HG03060 (cell line): ENCODE measurements at regions not wholly inside any gene's neighbourhood (a gene's known extent, or its start where the extent isn't known, plus 50 kb on each side); places are given as distances from the start of the nearest gene placed in this dataset.
A peak's percentile ranks its signal among the peaks of the same experiment; 100 is the strongest.

ENCODE experiments used
- ATAC-seq: cut with Tn5 transposase; IDR thresholded peaks from one replicate; pipeline ENCODE4 v1.9.1; 2021; ENCODE audit warnings: low read depth, moderate number of reproducible peaks; ENCODE audit not compliant: unreplicated experiment

- no peak for ATAC-seq
Observed at GRCh38 chr3:187618722-187619121, 51.5 kb downstream of the SST start.

- ATAC-seq, result no peak
Observed at GRCh38 chr3:187617213-187617612, 53.0 kb downstream of the SST start.

DNA sequence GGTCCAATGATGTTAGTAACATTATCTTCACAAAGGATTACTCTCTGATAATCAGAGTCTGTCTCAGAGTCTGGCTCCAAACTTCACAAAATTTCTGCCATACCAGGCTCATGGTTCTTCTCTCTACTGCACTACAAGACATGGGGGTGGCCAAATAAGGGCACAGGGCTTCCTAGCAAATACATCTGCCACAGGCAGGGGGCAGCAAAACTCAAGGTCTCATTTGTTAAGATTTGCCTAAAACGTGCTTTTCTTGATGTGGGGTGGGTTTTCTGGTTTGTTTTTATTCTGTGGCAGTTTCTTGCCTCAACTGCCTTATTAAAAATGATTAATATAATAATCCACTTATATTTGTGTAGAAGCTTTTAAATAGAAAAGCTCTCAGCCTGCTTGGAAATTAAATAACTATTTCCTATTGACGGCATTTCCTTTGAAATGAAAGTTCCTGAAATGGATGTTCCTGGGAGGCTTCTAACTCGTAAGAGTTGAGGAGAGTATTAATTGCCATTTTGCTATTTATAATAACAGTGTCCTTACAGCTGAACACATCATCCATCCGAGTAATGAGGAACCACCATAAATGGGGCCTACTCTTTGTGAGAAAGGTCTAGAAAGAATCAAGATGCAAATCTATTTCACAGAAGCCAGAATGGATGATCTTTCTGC lies 53.8 kb downstream of the SST start:
- ATAC-seq, result peak; percentile 73

GRCh38 chr3:187615630-187616029 lies 54.6 kb downstream of the SST start:
- ATAC-seq, result no peak

GRCh38 chr3:187612656-187613055 lies 57.5 kb downstream of the SST start:
- no peak for ATAC-seq

- ATAC-seq, result no peak
Observed at GRCh38 chr3:187610981-187611511, 59.1 kb downstream of the SST start.

- ATAC-seq, result no peak
Observed at GRCh38 chr3:187594272-187594671, 75.9 kb downstream of the SST start.

DNA sequence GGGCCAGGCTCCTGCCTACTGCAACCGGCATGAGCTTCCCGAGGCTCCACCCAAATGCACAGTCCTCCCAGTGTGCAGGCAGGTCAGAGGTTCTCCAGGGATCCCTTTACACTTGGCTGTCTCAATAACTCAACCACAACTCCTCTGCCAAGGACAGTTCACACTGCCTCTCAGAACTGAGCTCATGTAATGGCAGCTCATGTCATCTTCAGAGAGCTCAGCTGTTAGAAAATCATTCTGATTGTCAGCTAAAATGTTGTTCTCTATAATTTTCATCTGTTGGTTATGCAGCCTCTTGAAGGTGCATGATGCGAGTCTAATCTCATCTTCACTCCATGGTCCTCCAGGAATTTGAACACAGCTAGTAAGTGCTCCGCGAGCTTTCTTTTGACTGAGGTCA lies 76.7 kb downstream of the SST start:
- ATAC-seq, result no peak

GRCh38 chr3:187590861-187591576 lies 79.2 kb downstream of the SST start:
- ATAC-seq, result no peak

- no peak for ATAC-seq
Observed at GRCh38 chr3:187587076-187587475, 83.1 kb downstream of the SST start.

DNA sequence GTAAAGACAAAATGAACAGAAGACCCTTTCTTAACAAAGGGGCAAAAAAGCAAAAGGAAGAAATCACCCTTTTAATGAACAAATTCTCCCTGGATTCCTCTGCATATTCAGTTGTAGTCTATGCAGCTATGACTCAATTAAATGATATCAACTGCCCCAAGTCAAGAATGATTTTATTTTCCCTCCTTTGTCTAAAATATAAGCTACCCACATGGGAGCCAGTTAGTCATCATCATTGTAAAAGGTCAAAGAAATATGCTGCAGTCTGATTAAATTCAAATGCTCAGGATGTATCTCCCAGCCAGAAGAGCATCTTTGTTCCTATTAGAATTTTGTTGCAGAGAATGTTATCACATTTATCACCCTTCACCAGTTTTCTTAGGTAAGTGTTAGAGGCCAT lies 84.0 kb downstream of the SST start:
- ATAC-seq, result no peak

GRCh38 chr3:187572441-187572840 lies 97.8 kb downstream of the SST start:
- no peak for ATAC-seq

DNA sequence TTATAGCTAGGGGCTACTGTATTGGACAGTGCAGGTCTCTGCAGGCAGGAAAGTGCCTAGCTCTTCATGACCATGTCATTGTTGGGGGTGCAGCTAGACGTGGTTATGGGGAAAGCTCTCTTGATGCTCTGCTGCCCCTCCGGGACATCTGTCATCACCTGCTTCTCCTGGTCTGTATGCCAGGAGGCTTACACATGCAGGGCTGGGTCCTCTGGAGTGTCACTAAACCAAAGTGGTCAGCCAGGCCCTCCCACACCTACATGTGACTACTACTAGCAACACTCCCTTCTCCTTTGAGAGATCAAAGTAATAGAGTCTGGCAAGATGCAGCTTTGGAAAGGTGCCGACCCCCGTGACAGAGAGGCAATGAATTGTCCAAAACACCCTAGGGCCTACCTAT lies 98.5 kb downstream of the SST start:
- ATAC-seq, result no peak

GRCh38 chr3:187570776-187571175 lies 99.4 kb downstream of the SST start:
- ATAC-seq, result no peak

DNA sequence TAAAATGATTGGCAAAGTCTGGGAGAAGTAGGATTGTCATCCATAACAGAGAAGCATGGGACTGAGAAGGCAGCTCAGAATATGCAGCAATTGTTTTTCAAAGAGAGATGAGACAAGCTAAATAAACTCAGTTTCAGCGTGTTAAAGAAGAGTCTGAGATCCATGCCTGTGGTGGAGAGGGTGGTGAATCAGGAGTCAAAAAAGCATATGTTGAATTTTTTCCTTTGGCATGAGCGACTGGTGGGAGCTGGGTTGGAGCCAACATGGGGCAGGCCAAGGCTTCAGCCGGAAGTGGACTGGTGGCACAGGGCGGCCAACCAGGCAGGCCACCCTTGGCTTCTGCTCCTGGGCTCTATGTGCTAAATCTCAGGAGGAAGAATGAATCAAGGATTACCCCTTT lies 102.0 kb downstream of the SST start:
- ATAC-seq, result no peak

DNA sequence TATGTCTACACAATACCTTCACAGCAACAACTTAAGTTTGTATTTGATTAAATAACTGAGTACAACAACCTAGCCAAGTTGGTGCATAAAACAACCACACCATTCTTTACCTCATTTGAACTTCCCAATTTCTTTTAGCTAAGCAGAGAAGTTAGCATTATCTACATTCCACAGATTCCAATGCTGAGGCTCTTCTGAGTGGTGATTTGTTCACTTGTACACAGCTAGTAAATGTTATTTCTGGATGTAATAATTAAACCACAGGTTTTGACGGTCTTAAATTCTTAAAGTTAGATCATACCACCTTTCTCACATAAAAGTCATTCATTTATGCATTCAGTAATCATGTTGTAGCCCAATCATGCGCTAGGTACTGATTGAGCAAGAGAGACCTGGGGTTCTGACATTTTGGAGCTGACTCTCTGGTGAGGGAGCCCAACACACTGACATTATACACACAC lies 102.5 kb downstream of the SST start:
- no peak for ATAC-seq

GRCh38 chr3:187567021-187567420 lies 103.2 kb downstream of the SST start:
- ATAC-seq, result no peak

DNA sequence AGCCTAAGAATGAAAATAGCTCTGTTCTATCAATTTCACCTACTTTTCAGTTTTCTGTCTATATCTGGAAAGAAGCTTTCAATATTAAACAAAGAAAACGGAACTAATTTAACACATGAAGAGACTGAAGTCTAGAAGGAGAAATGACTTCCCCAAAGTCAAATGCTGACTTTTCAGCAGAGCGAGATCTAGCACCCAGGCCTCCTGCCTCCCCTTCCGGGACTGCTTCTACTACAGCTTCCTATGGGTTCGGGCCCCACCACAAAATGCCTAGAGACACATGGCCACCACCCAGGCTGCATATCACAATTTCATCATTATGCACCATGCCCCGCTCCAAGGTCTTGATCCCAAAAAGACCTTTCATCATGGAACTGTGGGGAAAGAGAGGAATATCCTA lies 104.5 kb downstream of the SST start:
- ATAC-seq, result no peak

- no peak for ATAC-seq
Observed at GRCh38 chr3:187558990-187559389, 111.2 kb downstream of the SST start.

- ATAC-seq, result no peak
Observed at GRCh38 chr3:187551416-187551815, 118.8 kb downstream of the SST start.

- ATAC-seq, result no peak
Observed at GRCh38 chr3:187550446-187550845, 119.7 kb downstream of the SST start.

DNA sequence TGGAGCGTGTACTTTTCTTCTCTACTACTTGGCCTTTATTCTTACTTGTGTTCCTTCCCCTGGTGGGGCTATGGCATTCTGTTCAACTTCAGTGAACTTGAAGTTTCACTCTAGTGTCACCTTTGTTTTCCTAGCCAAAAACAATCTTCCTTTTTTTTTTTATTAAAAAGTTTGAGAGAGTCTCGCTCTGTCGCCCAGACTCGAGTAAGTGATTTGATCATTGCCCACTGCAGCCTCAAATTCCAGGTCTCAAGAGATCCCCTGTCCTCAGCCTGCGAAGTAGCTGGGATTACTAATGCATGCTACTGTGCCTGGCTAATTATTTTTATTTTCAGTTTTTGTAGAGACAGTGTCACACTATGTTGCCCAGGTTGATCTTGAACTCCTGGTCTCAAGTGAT lies 124.8 kb downstream of the SST start:
- ATAC-seq, result no peak
